ENCODE measurements at regions not wholly inside any gene's neighbourhood (a gene's known extent, or its start where the extent isn't known, plus 50 kb on each side); places are given as distances from the start of the nearest gene placed in this dataset.
"Not testable (repeated sequence)": the region's sequence is repeated elsewhere in the genome, so short reads cannot be mapped to it uniquely, and the experiment has no call there.

- DNase-seq, result no peak
Measured at GRCh38 chr4:126182786-126183185, 868.0 kb downstream of the FAT4 start.

- DNase-seq, result no peak
Measured at GRCh38 chr4:126183206-126183605, 868.5 kb downstream of the FAT4 start.

- DNase-seq, result no peak
Measured at GRCh38 chr4:126191536-126191935, 876.8 kb downstream of the FAT4 start.

- DNase-seq, result no peak
Measured at GRCh38 chr4:126192506-126192905, 877.8 kb downstream of the FAT4 start.

- DNase-seq, result not testable (repeated sequence)
Measured at GRCh38 chr4:126201251-126202138, 886.7 kb downstream of the FAT4 start.

GRCh38 chr4:126202226-126202625 is 887.5 kb downstream of the FAT4 start:
- DNase-seq, result no peak

GRCh38 chr4:126207910-126208309 is 893.2 kb downstream of the FAT4 start:
- DNase-seq, result no peak

- DNase-seq, result no peak
Measured at GRCh38 chr4:126209147-126209546, 894.4 kb downstream of the FAT4 start.

GRCh38 chr4:126213996-126214395 is 899.2 kb downstream of the FAT4 start:
- no peak for DNase-seq

- DNase-seq, result no peak
Measured at GRCh38 chr4:126215759-126216158, 901.0 kb downstream of the FAT4 start.

- no peak for DNase-seq
Measured at GRCh38 chr4:126216611-126217010, 901.9 kb downstream of the FAT4 start.

- DNase-seq, result no peak
Measured at GRCh38 chr4:126221282-126221681, 906.5 kb downstream of the FAT4 start.

GRCh38 chr4:126221717-126222340 is 907.1 kb downstream of the FAT4 start:
- DNase-seq, result no peak

GRCh38 chr4:126223784-126224407 is 909.1 kb downstream of the FAT4 start:
- no peak for DNase-seq

GRCh38 chr4:126227428-126227827 is 912.7 kb downstream of the FAT4 start:
- DNase-seq, result no peak

GRCh38 chr4:126230269-126230668 is 915.5 kb downstream of the FAT4 start:
- no peak for DNase-seq

- DNase-seq, result no peak
Measured at GRCh38 chr4:126233483-126233882, 918.7 kb downstream of the FAT4 start.

- no peak for DNase-seq
Measured at GRCh38 chr4:126238013-126238412, 923.3 kb downstream of the FAT4 start.

GRCh38 chr4:126241634-126242033 is 926.9 kb downstream of the FAT4 start:
- no peak for DNase-seq

GRCh38 chr4:126242679-126243390 is 928.1 kb downstream of the FAT4 start:
- no peak for DNase-seq

- DNase-seq, result no peak
Measured at GRCh38 chr4:126247409-126247808, 932.7 kb downstream of the FAT4 start.

- DNase-seq, result no peak
Measured at GRCh38 chr4:126250006-126250405, 935.3 kb downstream of the FAT4 start.

GRCh38 chr4:126251169-126251568 is 936.4 kb downstream of the FAT4 start:
- DNase-seq, result no peak
